ENCODE measurements at regions not wholly inside any gene's neighbourhood (a gene's known extent, or its start where the extent isn't known, plus 50 kb on each side); places are given as distances from the start of the nearest gene placed in this dataset.

DNA sequence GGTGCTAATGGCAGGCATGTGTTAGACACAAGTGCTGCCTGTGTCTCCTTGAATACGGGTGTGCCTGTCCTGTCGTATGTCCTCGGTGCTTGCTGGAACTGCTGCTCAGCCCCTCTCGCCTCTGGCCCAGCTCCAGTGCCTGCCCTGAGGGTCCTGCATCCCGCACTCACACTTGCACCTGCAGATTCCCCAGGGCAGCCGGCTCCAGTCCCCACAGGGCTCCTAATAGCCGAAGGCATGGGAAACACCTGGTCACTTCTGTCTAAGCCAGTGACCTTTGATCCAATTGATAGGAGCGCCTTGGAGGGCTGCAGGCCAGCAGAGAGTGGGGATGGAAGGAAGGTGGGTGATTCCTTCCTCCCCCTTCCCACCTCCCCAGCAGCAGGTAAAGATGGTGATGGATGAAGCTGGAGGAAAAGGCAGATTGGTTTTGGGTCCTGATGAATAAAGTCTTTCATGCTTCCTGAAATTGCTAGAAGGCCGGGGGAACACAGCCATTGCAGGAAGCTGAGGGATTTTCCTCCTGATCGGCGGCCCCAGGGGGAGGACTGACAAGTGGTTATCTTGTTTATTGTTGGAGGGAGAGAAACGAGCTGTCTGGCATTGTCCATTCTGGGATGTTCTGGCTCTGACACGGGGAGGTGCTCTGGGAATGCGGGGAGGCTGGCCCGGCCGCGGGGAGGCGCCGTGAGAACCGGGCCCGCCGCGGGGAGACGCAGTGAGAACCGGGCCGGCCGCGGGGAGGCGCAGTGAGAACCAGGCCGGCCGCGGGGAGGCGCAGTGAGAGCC is 110.9 kb upstream of the B3GAT1 start:
- no peak for DNase-seq

- no peak for DNase-seq
Observed at GRCh38 chr11:134521452-134522289, 109.6 kb upstream of the B3GAT1 start.

DNA sequence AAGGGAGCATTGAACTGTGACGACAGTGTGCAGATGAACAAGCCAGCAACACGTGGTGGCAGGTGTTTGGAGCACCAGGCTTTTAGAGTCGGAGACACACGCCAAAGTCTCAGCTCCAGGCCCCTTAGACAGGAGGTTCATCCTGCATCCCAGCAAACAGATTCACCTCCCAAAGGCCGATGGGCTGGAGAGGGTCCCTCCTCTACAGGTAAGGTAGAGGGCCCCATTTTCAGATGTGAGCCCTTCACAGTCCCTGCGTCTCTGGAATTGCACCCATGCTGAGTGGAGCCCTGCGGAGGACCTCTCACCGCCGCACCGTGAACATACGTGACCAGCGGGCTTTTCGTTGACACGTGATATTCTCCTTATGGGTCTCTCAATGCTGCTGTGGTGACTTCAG is 109.0 kb upstream of the B3GAT1 start:
- DNase-seq, result no peak

DNA sequence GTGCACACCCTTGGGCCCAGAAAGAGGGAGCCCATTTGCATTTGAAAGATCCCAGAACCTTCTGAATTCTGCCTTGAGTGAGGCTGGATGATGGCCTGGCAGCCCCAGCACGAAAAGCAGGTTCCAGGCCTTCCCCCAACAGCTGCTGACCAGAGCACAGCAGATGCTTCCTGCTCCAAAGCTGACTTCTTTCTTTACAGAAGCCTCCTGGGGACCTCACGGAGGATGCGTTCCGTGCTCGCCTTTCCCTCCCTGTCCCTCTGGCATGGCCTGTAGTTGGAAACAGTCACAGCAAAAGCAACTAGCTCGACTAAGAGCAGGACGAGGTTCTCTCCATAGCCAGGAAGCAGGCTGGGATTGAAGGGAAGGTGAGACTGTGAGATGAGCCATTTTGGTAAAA is 107.7 kb upstream of the B3GAT1 start:
- peak in 1 of 5 donors; percentile 1 for DNase-seq

DNA sequence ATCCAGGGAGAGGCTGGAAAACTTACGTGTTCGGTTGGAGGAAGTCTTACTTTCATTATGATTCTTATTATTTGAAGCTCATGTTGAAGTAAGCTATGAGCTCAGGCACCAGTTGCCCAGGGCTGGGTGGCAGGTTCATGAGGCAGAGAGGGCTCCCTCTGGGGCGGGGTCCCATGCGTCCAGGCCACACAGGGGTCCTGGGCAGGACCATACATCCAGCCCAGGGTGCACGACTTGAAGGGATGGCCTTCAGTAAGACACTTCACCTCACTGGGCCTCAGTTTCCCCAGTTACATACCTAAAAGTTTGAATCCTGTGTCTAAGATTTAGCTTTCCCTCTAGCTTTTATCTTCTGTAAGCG is 107.3 kb upstream of the B3GAT1 start:
- no peak for DNase-seq

- no peak for DNase-seq
Observed at GRCh38 chr11:134518616-134519389, 106.8 kb upstream of the B3GAT1 start.

DNA sequence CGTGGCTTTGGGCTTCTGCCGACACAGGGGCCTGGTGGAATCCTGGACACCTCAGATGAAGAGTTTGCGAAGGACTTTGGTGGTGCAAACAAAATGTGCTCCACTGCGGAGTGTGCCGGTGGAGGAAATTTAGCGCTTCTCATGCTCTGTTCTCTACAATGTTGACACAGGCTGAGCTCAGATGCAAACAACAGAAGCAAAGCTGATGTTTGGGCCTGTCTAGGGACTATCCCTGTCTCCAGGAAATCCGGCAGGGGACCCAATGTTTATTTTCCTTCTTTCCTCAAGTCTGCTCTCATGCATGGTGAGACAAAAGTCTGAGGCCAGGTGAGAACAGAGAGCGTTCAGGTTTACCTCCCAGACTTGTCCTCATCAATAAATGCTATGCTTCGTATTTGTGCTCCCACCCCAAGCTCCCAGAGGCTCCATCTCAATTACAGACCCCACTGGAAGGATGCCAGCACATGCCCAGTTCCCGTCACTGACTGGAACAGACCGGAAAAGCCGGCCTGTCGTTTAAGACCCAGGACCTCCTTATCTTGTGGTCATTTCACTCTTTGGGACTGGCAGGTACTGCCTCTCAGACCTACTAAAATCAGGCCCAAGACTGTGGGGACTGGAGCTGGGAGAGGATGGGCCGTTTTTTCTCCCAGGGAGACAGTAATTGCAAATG is 105.7 kb upstream of the B3GAT1 start:
- no peak for DNase-seq

DNA sequence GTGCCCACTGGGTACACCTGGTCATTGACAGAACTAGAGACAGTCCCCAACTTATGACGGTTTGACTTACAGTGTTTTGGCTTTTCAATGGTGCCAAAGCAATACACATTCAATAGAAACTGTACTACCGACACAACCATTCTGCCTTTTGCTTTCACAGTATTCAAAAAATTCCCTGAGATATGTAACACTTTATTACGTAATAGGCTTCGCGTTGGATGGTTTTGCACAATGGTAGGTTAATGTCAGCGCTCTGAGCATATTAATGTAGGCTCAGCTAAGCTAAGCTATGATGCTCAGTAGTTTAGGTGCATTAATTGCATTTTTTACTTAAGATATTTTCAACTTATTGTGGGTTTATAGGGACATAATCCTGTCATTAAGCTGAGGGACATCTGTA is 105.1 kb upstream of the B3GAT1 start:
- no peak for DNase-seq

- no peak for DNase-seq
Observed at GRCh38 chr11:134516529-134516928, 104.5 kb upstream of the B3GAT1 start.

DNA sequence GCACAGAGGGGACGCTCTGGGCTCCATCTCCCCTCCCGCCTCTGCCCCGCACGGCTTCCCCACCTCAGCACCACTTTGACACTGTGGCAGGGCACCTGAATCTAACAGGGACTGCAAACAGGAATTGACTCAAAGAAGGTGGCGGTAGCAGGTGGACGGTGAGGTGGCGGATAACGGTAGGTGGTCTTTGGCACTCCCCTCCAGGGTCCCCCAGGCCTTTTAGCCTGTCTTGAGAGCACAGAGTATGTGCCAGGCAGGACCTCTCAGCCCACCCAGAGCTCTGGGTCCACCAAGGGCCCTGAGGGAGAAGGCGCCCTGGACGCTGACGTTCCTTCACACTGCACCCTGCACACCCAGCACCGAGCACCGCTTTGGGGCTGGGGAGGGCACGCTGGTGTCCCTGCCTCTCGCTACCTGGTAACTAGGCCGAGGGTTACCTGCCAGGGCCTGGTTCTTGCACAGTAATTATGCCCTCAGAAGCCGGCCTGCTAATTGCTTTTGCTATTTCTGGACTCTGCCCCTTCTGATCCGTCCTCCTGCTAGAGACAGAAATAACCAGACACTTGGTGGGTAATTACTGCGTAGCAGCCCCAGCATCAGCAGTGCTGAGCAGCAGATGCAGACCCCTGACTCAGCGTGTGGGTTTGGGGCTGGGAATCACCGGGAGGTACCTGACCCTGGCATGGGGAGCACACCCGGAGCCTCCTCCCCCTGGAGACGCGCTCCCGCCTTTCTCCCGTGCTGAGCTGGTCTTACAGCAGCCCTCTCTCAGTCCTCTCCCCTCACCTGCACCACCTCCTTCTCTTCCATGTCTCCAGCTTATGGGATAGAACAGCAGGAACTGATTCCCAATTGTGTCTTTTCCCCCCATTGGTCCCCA is 103.3 kb upstream of the B3GAT1 start:
- DNase-seq, result no peak

- no peak for DNase-seq
Observed at GRCh38 chr11:134514354-134514951, 102.4 kb upstream of the B3GAT1 start.

DNA sequence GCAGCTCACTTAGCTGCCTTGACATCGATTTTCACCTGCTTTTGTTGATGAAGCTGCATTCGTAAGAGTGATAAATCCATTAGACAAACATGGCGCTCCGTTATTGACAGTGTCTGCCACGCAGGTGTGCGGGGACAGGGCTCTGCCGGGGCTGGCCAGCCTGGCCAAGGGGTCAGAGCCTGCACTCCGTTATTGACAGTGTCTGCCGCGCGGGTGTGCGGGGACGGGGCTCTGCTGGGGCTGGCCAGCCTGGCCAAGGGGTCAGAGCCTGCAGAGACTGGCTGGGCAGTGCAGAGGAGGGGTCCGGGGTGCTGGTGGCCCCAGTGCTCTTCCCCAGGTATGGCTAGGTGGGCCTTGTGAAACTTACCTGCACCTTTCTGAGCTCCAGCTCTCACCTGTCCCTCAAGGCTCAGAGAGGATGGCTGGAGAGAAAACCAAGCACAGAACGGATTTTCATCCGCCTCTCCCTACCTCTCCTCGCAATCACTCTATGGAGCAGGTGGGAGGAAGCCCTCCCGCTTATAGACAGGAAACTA is 101.6 kb upstream of the B3GAT1 start:
- no peak for DNase-seq

DNA sequence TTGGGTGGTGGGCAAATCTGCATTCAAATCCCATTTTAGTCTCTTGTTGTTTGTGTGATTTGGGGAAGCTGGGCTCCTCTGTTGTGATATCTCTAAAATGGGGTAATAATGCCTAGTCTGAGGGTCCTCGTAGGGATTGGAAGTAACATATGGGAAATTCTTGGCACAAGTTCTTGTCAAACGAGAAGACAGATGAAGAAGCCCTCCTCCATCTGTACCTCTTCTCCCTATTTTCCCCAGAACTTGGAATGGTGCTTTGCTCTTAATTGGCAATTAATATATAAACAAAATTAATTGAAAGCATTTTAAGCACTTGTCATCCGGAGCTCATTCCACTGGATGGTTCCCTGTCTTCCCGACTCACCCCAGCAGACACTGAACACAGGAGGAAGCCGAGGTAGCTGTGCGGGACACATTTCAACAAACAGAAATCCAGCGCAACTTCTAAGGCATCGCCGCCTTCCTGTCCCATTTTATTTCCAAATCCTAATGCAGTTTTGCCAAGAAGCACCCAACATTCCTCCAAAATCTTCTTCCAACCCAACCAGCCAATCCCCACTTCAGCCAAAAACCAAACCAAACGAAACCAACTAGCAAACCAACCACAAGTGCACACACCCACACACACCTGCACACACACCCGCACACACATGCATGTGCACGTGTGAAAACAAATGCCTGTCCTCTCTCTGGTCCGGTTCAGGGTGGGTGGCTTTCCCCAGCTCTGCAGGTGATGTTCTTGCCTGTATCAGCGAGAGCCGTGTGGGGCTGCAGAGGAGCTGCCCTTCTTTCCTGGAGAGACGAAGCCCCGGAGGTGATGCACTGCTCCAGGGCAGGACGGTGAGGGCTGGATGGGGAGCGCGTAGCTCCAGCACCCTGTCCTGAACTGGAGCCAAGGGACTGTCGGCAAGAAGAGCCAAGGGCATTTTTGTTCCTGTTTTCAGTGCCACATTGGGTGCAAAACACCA is 100.8 kb upstream of the B3GAT1 start:
- DNase-seq, result no peak

DNA sequence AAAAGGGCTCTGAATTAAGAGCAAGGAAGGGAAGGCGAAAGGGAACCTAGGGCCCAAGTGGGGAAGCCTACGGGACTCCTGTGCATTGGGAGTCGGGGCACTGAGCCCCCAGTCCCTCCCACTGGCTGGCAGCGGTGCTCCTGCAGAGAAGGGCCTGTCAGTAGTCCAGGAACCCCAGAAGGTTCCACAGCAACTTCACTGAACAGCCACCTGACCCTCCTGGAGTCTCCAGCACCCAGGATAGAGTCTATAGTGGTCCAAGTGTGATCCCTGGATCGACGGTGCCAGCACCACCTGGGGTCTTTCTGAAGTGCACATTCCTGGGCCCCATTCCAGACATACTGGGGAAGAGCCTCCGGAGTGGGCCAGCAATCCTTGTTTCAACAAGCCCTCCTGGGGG is 100.0 kb upstream of the B3GAT1 start:
- no peak for DNase-seq

DNA sequence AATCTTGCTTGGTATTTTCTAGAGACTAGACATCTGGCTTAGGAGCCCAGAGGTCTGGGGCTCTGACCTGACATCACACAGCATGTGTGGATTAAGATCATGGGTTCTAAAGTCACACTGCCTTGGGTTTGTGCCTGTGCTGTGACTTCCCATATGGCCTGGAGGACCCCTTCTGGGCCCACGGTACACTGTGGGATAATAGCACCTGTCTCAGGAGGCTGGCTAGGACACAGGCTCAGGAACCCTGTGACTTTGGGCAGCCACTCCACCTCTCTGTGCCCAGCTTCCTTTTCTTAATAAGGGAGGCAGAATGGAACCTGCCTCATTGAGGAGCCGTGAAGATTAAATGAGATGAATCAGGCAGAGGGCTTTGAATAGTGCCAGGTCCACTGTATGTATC is 99.2 kb upstream of the B3GAT1 start:
- no peak for DNase-seq

GRCh38 chr11:134510233-134511040 is 98.4 kb upstream of the B3GAT1 start:
- DNase-seq, result no peak

GRCh38 chr11:134509381-134510232 is 97.6 kb upstream of the B3GAT1 start:
- DNase-seq, result no peak

Data from T-helper 1 cell (primary cell).